ENCODE measurements at regions not wholly inside any gene's neighbourhood (a gene's known extent, or its start where the extent isn't known, plus 50 kb on each side); places are given as distances from the start of the nearest gene placed in this dataset.

GRCh38 chr1:60828944-60829343 lies 253.4 kb upstream of the NFIA start:
- no peaks in the 10 kb centered on the region for H3K79me2 ChIP-seq (ENCODE audit: insufficient read depth, low read depth, low read length)
- POLR2A ChIA-PET = no interaction called here
- H2AFZ ChIP-seq (ENCODE audit: low read length) = no peak overlapping the region
- H3K9me3 ChIP-seq (ENCODE audit: low read length) = no peaks in the 10 kb centered on the region
- no peak overlapping the region for H3K27ac ChIP-seq (ENCODE audit: low read depth, low read length, poor library complexity, severe bottlenecking)
- no peak for DNase-seq (ENCODE audit: low spot score)
- no peaks in the 10 kb centered on the region for H3K36me3 ChIP-seq (ENCODE audit: insufficient read depth, low read length)
- H4K20me1 ChIP-seq (ENCODE audit: insufficient read depth, low read length) = no peaks in the 10 kb centered on the region
- no peak overlapping the region for H3K4me3 ChIP-seq (ENCODE audit: low read depth, low read length, poor library complexity, severe bottlenecking)
- H3K4me1 ChIP-seq (ENCODE audit: insufficient read depth, low read length, poor library complexity, severe bottlenecking) = no peaks in the 10 kb centered on the region
- no TSS peak for BruUV-seq (replicated peaks)
- no peak for TF ChIP-seq EZH2phosphoT487 (IDR thresholded peaks at IDR 0.05; ENCODE audit: borderline replicate concordance, low read depth, low read length)
- TF ChIP-seq CTCF (conservative IDR thresholded peaks at IDR 0.05; ENCODE audit: low read length) = no peak
- no peak overlapping the region for H3K4me2 ChIP-seq (ENCODE audit: low read length)
- H3K9me2 ChIP-seq (ENCODE audit: insufficient read depth, low read length) = no peaks in the 10 kb centered on the region
- intact Hi-C loops (cut with micrococcal nuclease; ENCODE audit: unreplicated experiment) = no loop called here
- CTCF ChIA-PET (ENCODE audit: unreplicated experiment) = no interaction called here

- no peaks in the 10 kb centered on the region for H4K20me1 ChIP-seq (ENCODE audit: insufficient read depth, low read length)
- DNase-seq (ENCODE audit: low spot score) = no peak
- no peak overlapping the region for H2AFZ ChIP-seq (ENCODE audit: low read length)
- no peak overlapping the region for H3K27ac ChIP-seq (ENCODE audit: low read depth, low read length, poor library complexity, severe bottlenecking)
- no peak overlapping the region for H3K4me3 ChIP-seq (ENCODE audit: low read depth, low read length, poor library complexity, severe bottlenecking)
- no peaks in the 10 kb centered on the region for H3K36me3 ChIP-seq (ENCODE audit: insufficient read depth, low read length)
- POLR2A ChIA-PET = no interaction called here
- no TSS peak for BruUV-seq (replicated peaks)
- H3K4me1 ChIP-seq (ENCODE audit: insufficient read depth, low read length, poor library complexity, severe bottlenecking) = no peaks in the 10 kb centered on the region
- H3K9me3 ChIP-seq (ENCODE audit: low read length) = no peaks in the 10 kb centered on the region
- H3K4me2 ChIP-seq (ENCODE audit: low read length) = no peak overlapping the region
- CTCF ChIA-PET (ENCODE audit: unreplicated experiment) = interaction anchor here (1.0 kb wide), 1 partner anchor 25 kb away, joined by 3 read pairs; no protein-coding TSS in a partner anchor
- H3K9me2 ChIP-seq (ENCODE audit: insufficient read depth, low read length) = no peaks in the 10 kb centered on the region
- TF ChIP-seq CTCF (conservative IDR thresholded peaks at IDR 0.05; ENCODE audit: low read length) (no peak), EZH2phosphoT487 (IDR thresholded peaks at IDR 0.05; ENCODE audit: borderline replicate concordance, low read depth, low read length) (no peak)
- intact Hi-C loops (cut with micrococcal nuclease; ENCODE audit: unreplicated experiment) = no loop called here
- no peaks in the 10 kb centered on the region for H3K79me2 ChIP-seq (ENCODE audit: insufficient read depth, low read depth, low read length)
Measured at GRCh38 chr1:60826320-60827094, 255.9 kb upstream of the NFIA start.

GRCh38 chr1:60825593-60825992 lies 256.8 kb upstream of the NFIA start:
- Histone ChIP-seq H3K4me3 (ENCODE audit: low read depth, low read length, poor library complexity, severe bottlenecking) (no peak overlapping the region), H3K27ac (ENCODE audit: low read depth, low read length, poor library complexity, severe bottlenecking) (no peak overlapping the region), H3K9me3 (ENCODE audit: low read length) (no peaks in the 10 kb centered on the region), H2AFZ (ENCODE audit: low read length) (no peak overlapping the region), H3K4me2 (ENCODE audit: low read length) (no peak overlapping the region), H3K36me3 (ENCODE audit: insufficient read depth, low read length) (no peaks in the 10 kb centered on the region), H3K9me2 (ENCODE audit: insufficient read depth, low read length) (no peaks in the 10 kb centered on the region), H3K4me1 (ENCODE audit: insufficient read depth, low read length, poor library complexity, severe bottlenecking) (no peaks in the 10 kb centered on the region), H4K20me1 (ENCODE audit: insufficient read depth, low read length) (no peaks in the 10 kb centered on the region), H3K79me2 (ENCODE audit: insufficient read depth, low read depth, low read length) (no peaks in the 10 kb centered on the region)
- ChIA-PET POLR2A (interaction anchor here (0.6 kb wide), 1 partner anchor 893 kb away, joined by 3 read pairs; no protein-coding TSS in a partner anchor), CTCF (ENCODE audit: unreplicated experiment) (interaction anchor here (1.0 kb wide), 1 partner anchor 24 kb away, joined by 3 read pairs; no protein-coding TSS in a partner anchor)
- no TSS peak for BruUV-seq (replicated peaks)
- intact Hi-C loops (cut with micrococcal nuclease; ENCODE audit: unreplicated experiment) = no loop called here
- no peak for DNase-seq (ENCODE audit: low spot score)
- TF ChIP-seq EZH2phosphoT487 (IDR thresholded peaks at IDR 0.05; ENCODE audit: borderline replicate concordance, low read depth, low read length) (no peak), CTCF (conservative IDR thresholded peaks at IDR 0.05; ENCODE audit: low read length) (no peak)

Data from OCI-LY7 (cell line).